ENCODE measurements at regions not wholly inside any gene's neighbourhood (a gene's known extent, or its start where the extent isn't known, plus 50 kb on each side); places are given as distances from the start of the nearest gene placed in this dataset.

GRCh38 chr4:66266035-66266434, 595.7 kb upstream of the EPHA5 start:
- H3K27me3 ChIP-seq: no peaks in the 10 kb centered on the region
- no peak for DNase-seq
- no peak overlapping the region for H3K27ac ChIP-seq
- no peak overlapping the region for H3K4me3 ChIP-seq
- intact Hi-C loops (cut with DNase I; ENCODE audit: low total_unique reads): no loop called here
- H3K36me3 ChIP-seq: no peaks in the 10 kb centered on the region
- TF ChIP-seq CTCF (IDR thresholded peaks at IDR 0.05): no peak
- H3K4me1 ChIP-seq: no peaks in the 10 kb centered on the region
- peaks cover 0 to 11% (median 0%) of the 10 kb centered on the region in 3 donors for H3K9me3 ChIP-seq

- Histone ChIP-seq H3K36me3 (no peaks in the 10 kb centered on the region), H3K4me1 (no peaks in the 10 kb centered on the region), H3K27ac (no peak overlapping the region), H3K4me3 (no peak overlapping the region), H3K27me3 (no peaks in the 10 kb centered on the region), H3K9me3 (no peaks in the 10 kb centered on the region)
- no peak for DNase-seq
- no peak for TF ChIP-seq CTCF (IDR thresholded peaks at IDR 0.05)
- intact Hi-C loops (cut with DNase I; ENCODE audit: low total_unique reads): no loop called here
Measured at GRCh38 chr4:66252291-66252690, 582.0 kb upstream of the EPHA5 start.

- no peak for TF ChIP-seq CTCF (IDR thresholded peaks at IDR 0.05)
- intact Hi-C loops (cut with DNase I; ENCODE audit: low total_unique reads): no loop called here
- no peak for DNase-seq
- H3K4me1 ChIP-seq: no peaks in the 10 kb centered on the region
- H3K9me3 ChIP-seq: no peaks in the 10 kb centered on the region
- no peaks in the 10 kb centered on the region for H3K36me3 ChIP-seq
- H3K27ac ChIP-seq: no peak overlapping the region
- H3K27me3 ChIP-seq: no peaks in the 10 kb centered on the region
- H3K4me3 ChIP-seq: no peak overlapping the region
Measured at GRCh38 chr4:66246643-66247042, 576.4 kb upstream of the EPHA5 start.

GRCh38 chr4:66235876-66236275, 565.6 kb upstream of the EPHA5 start:
- Histone ChIP-seq H3K4me1 (no peaks in the 10 kb centered on the region), H3K36me3 (no peaks in the 10 kb centered on the region), H3K9me3 (no peaks in the 10 kb centered on the region), H3K27me3 (no peaks in the 10 kb centered on the region), H3K4me3 (no peak overlapping the region), H3K27ac (no peak overlapping the region)
- no peak for DNase-seq
- intact Hi-C loops (cut with DNase I; ENCODE audit: low total_unique reads): no loop called here
- TF ChIP-seq CTCF (IDR thresholded peaks at IDR 0.05): no peak

- no peak for DNase-seq
- no peaks in the 10 kb centered on the region for H3K36me3 ChIP-seq
- TF ChIP-seq CTCF (IDR thresholded peaks at IDR 0.05): no peak
- no peaks in the 10 kb centered on the region for H3K9me3 ChIP-seq
- H3K4me3 ChIP-seq: no peak overlapping the region
- H3K4me1 ChIP-seq: no peaks in the 10 kb centered on the region
- no peak overlapping the region for H3K27ac ChIP-seq
- H3K27me3 ChIP-seq: no peaks in the 10 kb centered on the region
- intact Hi-C loops (cut with DNase I; ENCODE audit: low total_unique reads): no loop called here
Measured at GRCh38 chr4:66229885-66230284, 559.6 kb upstream of the EPHA5 start.

- Histone ChIP-seq H3K4me3 (no peak overlapping the region), H3K9me3 (no peaks in the 10 kb centered on the region), H3K36me3 (no peaks in the 10 kb centered on the region), H3K27me3 (no peaks in the 10 kb centered on the region), H3K4me1 (no peaks in the 10 kb centered on the region), H3K27ac (no peak overlapping the region)
- no peak for DNase-seq
- intact Hi-C loops (cut with DNase I; ENCODE audit: low total_unique reads): no loop called here
- TF ChIP-seq CTCF (IDR thresholded peaks at IDR 0.05): no peak
Measured at GRCh38 chr4:66225539-66225938, 555.2 kb upstream of the EPHA5 start.
